ENCODE measurements at regions not wholly inside any gene's neighbourhood (a gene's known extent, or its start where the extent isn't known, plus 50 kb on each side); places are given as distances from the start of the nearest gene placed in this dataset.
"Not testable (repeated sequence)": the region's sequence is repeated elsewhere in the genome, so short reads cannot be mapped to it uniquely, and the experiment has no call there.

DNA sequence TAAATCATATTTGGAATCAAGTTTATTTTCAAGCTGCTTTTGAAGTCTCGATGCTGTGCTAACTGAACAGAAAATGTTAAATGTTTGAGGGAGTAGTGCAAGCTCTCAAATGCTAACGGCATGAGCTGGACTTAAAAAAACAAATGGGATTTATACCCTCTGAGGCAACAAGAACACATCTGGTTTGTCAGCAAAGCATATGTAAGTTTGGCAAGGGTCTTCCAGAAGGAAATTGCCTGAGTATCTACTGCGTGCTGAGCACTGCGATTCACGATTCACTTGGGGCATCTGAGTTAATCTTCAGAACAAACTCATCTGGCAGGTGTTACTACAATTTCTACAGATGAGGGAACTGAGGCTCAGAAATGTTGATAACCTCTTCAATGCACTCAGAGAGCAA lies 98.4 kb upstream of the C9orf72 start:
- ChIA-PET CTCF (no interaction called here), POLR2A (no interaction called here)

DNA sequence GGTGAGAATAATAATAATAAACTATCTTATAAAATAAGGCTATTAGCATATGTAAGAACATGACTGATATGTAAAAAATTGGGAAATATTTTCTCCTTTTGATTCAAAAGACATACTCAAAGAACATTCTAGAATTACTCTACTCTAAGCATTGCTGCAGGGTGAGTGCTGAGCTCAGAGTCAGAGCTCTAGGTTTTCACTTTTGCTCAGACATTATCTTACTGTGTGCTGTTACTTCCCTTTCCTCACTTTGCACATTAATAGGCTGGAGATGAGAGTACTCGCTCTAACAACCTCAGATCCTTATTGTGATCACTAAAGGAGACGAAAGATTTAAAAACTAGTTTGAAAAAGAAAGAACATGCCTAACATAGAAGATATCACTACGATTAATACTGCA lies 99.4 kb upstream of the C9orf72 start:
- POLR2A ChIA-PET, result no interaction called here
- CTCF ChIA-PET, result no interaction called here

DNA sequence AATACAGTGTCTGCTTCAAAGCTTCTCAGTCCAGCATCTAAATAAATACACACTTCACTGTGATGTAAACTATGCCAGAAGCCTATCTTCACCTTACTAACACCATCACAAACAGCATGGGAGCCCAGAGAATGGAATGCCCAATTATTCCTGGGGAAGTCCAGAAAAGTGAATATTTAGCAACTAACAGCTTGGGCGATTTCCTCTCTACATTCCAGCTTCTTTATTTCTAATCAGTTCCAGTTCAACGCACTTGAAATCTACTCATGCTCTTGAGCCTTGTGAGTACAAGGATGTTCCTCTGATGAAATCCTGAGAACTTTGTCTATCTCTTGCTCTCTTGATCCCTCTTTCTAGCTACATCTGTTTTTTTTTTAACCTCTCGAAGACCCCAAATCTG lies 100.4 kb upstream of the C9orf72 start:
- ChIA-PET CTCF (no interaction called here), POLR2A (no interaction called here)

DNA sequence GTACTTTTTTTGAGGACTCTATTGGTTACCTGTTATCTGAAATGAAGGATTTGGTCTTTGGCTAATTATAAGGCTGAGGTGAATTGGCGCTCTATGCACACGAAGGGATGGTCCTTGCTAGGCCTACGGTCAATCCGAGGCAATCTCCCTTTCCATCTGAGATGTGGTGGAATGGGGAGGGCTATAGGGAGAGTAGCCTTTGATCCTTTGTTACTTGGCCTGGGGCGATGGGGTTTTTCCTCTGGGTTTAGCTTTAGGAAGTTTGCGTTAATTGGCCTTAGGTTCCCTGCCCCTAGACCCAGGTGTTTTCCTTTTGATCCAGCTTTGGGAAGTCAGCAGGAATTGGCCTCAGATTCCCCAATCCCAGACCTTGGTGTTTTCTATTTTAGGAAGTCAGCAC lies 102.1 kb upstream of the C9orf72 start:
- CTCF ChIA-PET, result no interaction called here
- POLR2A ChIA-PET, result no interaction called here

DNA sequence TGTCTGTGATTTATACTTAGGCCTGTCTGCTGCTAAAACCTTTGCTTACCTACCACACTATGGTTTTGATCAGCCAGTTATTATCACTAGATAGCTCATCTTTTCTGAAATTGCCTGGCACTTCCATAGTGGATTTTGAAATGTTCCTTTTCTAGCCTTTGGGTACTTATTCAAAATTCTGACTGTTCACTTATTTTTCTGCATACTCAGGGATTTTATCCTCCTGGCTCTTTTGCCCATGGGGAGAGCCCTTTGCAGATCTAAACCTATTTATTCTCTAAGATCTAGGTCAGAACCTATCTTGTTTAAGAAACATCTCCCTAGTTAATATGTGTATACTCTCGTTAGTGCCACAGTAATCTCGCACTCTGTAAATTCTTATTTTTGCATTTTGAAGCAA lies 103.5 kb upstream of the C9orf72 start:
- CTCF ChIA-PET, result no interaction called here
- POLR2A ChIA-PET, result no interaction called here

DNA sequence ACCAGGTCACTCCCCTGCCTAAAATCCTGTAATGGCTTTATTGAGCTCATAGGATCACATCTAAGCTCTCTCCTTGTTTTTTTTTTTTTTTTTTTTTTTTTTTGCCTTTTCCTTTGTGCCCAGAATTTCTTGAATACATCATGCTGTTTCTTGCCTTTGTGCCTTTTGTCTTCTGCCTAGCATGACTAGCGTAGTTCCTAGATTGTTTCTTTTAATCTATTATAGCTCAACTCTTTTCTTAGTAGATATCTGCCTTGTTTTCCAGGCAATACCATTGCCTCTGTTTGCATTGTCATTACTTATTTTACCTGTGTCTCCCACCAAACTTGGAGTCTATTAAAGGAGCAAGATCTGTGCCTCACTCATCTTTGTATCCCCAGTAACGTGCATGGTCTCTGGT lies 106.1 kb upstream of the C9orf72 start:
- CTCF ChIA-PET, result no interaction called here
- POLR2A ChIA-PET, result no interaction called here

DNA sequence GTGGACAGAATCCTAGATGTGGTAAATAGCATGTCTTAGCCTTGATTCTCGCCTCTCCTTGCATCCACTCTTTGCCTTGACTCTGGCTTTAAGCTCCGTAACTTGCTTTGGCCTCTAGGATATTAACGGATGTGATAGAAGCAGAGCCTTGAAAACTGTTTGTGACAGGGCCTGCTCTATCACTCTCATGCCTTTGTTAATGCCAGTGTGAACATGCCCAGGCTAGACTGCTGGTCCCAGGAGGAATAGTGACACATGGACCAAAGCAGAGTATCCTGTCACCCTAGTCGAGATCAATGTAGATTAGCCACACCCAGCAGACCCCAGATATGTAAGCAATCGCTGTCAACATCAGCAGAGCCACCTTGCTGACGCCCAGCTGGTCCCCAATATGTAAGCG lies 109.9 kb upstream of the C9orf72 start:
- CTCF ChIA-PET, result no interaction called here
- POLR2A ChIA-PET, result no interaction called here

DNA sequence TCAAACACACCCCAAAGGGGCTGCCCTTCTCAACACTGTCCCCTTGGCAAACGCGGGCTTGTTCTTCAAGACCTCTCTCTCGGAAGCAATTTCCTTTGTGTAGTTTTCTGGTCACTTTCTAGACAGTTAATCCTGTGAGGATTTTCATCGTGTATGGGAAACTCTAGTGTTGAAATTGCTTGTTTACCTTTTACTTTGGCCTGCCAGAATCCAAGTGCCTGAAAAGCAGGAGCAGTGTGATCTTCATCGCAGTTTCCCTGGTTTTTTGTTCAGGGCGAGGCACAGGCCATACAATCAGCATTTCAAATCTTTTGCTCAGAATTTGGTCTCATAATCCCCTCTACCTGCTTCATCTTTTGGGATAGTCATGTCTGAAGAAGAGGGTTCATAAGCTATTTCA lies 115.7 kb upstream of the C9orf72 start:
- POLR2A ChIA-PET, result no interaction called here
- CTCF ChIA-PET, result no interaction called here

DNA sequence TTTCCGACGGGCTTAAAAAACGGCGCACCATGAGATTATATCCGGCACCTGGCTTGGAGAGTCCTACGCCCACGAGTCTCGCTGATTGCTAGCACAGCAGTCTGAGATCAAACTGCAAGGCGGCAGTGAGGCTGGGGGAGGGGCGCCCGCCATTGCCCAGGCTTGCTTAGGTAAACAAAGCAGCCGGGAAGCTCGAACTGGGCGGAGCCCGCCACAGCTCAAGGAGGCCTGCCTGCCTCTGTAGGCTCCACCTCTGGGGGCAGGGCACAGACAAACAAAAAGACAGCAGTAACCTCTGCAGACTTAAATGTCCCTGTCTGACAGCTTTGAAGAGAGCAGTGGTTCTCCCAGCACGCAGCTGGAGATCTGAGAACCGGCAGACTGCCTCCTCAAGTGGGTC lies 117.5 kb upstream of the C9orf72 start:
- CTCF ChIA-PET, POLR2A ChIA-PET: not testable (repeated sequence)

DNA sequence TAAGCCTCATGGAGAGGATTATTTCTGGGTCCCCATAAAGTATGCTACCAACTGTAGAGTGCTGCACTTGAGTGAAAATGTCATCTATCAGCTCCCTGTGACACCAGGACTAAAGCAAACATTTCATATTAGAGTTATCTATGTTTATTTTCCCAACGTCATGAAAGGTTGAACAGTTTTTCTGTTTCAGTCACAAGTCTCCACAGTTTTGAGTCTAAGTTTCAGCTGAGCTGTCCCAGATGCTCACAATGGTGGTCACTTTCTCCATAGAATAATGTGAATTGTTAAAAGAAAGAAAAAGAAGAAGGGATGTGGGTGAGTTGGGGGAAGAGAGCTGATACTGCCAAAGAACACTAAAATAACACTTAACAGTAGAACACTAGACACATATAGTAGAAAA lies 126.3 kb upstream of the C9orf72 start:
- ChIA-PET CTCF (no interaction called here), POLR2A (no interaction called here)

DNA sequence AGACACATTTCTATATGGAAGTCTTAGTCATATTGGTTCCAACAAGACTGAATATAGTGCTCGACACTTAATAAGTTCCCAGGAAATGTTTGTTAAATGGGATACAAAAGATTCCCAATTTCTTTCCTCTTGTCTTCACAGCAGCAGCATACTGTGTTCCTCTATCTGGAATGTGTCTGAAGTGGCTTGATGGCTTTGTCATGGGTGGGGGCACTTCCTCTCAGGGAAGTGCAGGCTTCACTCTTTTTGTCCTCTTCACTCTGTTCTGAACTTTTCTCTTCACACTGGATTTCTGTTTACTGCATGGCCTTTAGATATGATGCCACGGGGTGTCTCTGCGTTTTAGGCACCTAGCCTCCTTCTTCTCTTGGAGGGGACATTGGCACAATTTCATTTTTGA lies 127.7 kb upstream of the C9orf72 start:
- ChIA-PET POLR2A (no interaction called here), CTCF (no interaction called here)

DNA sequence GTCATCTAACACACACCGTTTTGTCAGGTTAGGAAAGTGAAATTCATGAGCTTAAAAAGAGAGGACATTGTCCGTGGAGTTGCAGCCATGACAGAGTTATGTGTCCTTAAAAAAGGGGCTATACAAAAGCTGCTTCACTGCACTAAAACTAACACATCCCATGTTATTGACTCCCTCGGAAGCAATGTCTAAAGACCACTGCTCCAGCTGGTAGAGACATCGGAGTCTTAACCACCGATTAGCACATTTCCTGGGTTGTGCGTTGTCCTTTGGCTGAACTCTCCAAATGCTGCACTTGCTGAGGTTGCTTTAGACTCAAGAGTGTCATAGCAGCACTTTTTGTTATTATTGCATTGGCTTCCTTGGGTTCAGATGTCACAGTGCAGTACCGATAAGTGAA lies 128.3 kb upstream of the C9orf72 start:
- POLR2A ChIA-PET, result no interaction called here
- CTCF ChIA-PET, result no interaction called here

DNA sequence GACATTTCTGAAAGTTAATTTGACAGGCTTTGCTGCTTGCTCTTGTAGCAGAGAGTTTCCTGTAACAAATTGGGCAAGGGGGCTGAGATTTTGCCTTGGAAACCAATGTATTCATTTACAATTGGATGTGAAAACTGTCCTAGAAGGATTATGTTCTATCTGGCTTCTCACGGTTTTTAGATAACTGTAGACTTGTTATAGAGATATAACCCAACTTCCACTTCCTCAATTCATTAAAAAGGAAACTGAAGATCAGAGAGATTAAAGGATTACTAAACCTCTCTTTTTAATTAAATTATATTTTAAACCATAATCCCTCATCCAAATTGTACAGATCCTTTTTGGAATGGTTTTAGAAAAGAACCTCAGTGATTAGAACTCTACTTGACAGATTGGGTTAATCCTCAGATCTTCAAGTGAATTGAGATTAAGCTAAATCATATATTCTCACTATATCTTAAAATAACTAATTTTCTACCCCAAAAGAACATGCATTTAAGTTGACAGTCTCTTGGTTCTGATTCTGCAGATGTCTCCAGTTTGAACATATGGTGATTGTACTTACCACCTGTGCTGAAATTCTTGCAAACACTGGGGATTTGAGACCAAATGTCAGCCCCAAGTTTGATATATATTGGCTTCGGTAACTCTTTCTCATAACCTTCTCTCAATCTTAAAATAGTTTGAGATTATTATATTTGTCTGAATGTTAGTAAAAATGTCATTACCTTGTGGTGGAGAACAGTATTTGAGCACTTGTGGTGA lies 130.1 kb upstream of the C9orf72 start:
- ChIA-PET CTCF (no interaction called here), POLR2A (no interaction called here)

DNA sequence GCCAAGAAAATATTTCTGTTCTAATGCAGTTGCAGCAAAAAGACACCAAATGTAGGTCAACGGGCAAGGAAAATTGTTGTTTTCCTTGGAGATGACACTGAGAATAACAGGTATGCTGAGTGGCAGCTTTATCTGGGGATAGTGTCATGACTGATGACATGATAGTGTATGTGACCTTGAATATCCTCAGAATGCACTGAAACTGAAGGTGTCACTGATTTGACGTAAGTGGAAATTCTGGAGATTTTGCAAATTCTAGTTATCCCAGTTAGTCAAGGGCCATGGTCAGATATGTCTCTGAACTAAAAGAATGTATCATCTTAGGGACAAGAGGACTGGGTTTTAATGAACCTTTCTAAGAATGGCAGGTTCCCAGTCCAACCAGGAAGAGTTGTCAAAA lies 138.0 kb upstream of the C9orf72 start:
- CTCF ChIA-PET, result no interaction called here
- POLR2A ChIA-PET, result no interaction called here

DNA sequence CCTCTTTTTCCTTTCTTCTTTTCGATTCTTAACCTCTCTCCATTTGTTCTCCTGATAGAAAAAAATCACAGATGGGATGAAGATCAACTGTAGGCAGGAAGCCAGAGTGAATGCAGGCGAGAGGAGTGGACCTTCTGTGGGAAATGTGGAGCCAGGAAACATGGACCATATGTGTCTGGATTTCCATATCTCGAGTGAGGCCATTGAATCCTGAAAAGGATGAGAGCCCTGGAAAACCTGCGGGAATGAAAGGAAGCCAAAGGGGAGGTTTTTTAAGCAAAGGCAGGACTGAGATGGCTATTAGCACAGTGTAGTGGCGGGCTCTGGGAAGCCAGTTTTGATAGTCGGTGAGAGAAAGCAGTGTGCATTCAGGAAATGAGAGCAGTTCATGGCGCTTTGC lies 139.5 kb upstream of the C9orf72 start:
- POLR2A ChIA-PET, result no interaction called here
- CTCF ChIA-PET, result no interaction called here

DNA sequence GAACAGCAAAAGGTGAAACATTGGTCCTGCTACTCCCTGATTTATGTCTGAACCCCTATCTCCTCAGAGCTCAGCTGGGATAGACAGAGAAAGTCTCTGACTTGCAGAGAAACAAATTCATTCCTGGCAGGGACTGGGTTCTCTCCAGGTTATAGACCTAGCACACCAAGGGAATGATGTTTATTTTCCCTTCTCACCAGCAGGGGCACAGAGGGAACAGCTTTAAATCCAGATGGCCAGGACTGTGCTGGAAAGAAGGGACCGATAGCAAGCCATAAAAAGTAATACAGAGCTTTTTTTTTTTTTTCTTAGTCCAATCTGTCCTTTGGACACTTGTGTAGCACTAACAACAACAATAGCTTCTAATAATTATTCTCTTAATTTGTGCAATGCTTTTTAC lies 141.1 kb upstream of the C9orf72 start:
- POLR2A ChIA-PET, result no interaction called here
- CTCF ChIA-PET, result no interaction called here

DNA sequence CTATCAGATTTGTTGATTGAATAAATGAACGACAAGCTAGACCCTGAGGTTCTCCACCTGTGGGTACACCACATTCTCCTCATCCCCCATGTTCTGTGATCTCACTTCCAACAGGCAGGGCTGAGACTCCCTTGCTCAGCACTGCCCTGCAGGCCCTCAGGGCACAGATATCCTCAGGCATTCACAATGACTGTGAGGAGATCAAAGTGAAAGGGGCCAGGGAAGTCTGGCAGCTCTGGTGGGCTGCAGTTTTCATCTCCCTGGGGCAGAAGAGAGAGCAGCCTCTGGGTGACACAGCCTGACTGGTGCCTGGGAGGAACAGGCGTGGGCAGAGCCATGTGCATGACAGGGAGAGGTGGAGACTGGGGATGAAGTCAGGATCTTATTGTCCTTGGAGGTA lies 142.4 kb upstream of the C9orf72 start:
- POLR2A ChIA-PET, result no interaction called here
- CTCF ChIA-PET, result no interaction called here

DNA sequence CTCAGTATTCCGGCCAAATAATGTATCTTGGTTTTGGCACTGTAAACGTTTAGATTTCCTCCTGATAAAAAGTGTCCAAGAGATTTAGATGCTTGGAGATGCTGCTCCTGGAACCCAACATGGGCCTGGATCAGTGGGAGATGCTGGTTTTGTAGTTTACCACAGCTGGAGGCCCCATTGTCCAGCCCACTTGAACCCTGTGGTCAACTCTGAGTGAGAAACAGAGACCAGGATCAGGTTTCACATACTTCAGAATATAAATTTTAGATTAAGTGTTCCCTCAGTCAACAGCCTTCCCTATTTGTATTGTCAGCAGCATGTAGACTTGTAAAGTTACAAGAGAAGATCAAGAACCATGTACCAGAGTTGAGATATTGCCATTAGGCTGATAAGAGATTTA lies 144.7 kb upstream of the C9orf72 start:
- CTCF ChIA-PET, result no interaction called here

DNA sequence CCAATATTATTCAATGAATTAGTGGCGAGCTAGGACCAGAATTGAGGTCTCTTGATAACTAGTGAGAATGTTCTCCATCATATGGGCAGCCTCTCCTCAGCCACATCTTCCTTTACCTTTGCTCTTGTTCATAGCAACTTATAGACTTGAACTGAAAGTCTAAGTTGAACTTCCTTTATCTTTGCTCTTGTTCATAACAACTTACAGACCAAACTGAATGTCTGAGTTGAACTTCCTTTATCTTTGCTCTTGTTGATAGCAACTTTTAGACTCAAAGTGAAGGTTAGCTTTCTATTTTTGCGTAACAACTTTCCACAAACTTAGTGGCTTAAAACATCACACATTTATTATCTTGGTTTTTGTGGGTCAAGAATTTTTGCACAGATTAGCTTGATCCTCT lies 146.4 kb upstream of the C9orf72 start:
- ChIA-PET CTCF (no interaction called here), POLR2A (no interaction called here)

More for the DNA sequence above, 144.7 kb upstream of the C9orf72 start:
- POLR2A ChIA-PET, result no interaction called here

DNA sequence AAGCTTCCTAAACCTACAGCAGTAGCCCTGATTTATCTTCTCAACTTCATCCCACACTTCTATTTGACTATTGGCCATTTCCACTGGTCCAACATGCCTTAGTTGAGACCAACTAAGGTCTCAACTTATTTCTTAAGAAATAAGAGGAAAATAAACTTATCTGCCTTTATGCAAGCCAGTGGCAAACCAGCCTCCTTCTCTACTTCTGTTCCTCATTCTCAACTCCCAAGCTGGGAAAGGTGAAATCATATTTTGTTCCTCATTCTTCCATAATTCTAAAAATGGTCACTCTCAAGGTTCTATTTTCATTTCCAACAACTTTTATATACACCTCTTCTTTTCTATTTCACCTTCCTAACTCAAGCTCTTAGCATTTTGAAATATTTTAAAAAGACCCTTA lies 149.6 kb upstream of the C9orf72 start:
- CTCF ChIA-PET, result no interaction called here
- POLR2A ChIA-PET, result no interaction called here

DNA sequence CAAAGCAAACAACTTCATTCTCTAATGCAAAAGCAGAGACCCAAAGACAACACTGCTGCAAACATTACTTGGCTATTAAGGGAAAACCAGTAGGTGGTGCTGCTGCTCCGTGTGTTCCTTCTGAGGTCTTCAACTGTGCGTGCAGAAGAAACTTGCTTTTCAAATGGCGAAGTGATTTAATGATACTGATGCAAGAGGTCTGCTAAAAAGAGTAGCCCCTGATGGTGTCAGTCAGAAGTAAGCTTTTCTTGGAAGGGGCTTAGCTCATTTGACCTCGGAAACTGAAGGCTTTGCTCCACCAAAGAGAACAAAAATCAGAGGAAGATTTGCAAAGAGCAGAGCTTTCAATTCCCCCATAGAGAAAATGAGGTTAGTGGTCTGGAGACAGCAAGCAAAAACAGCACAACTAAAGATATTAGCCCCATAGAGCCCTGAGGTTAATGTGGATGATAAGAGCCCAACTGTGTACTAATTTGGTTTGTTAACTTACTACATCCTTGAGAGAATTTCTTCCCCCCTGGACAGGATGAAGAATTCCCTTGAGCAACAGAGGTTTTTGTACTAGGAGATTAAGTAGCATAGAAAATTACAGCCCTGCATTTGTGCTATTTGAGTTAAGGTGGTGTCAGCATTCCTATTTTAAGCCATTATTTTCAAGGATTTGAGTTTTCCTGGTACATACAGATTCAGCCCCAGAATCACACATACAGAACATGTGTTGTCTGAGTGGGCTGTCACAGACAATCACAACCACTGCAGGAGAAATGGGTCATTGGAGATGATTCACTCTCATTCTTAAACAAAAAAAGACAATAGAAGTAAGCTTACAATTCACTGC lies 153.2 kb upstream of the C9orf72 start:
- ChIA-PET POLR2A (no interaction called here), CTCF (no interaction called here)

DNA sequence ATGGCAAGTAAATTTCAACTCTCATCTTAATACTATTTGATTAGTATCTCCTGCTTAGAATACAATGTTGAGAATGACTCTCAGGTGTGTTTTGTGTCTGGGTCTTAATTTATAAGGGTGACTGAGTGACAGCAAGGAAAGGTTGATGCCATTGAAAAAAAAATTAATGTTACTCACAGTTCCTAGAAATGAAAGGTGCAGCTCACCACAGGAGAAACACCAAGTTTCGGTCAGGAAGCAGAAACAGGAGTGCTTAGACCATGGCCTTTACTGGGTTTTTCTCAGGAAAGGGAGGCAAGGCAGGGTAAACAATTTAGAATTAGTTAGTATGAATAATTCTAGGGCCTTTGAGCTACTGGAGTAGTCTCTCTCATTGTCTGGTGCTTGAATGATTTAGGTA lies 159.2 kb upstream of the C9orf72 start:
- ChIA-PET CTCF (no interaction called here), POLR2A (no interaction called here)
